ENCODE measurements at regions not wholly inside any gene's neighbourhood (a gene's known extent, or its start where the extent isn't known, plus 50 kb on each side); places are given as distances from the start of the nearest gene placed in this dataset.

- TF ChIP-seq POLR2AphosphoS5 (IDR thresholded peaks at IDR 0.05; ENCODE audit: low read depth, low read length) (no peak), POLR2A (IDR thresholded peaks at IDR 0.05; ENCODE audit: low read depth, low read length) (no peak)
Observed at GRCh38 chr11:104260456-104260855, 96.5 kb upstream of the PDGFD start.

All from GM12891 (cell line).